GM21367 (cell line): ENCODE measurements at regions not wholly inside any gene's neighbourhood (a gene's known extent, or its start where the extent isn't known, plus 50 kb on each side); places are given as distances from the start of the nearest gene placed in this dataset.
"Not testable (repeated sequence)": the region's sequence is repeated elsewhere in the genome, so short reads cannot be mapped to it uniquely, and the experiment has no call there.

Experiments used
- ATAC-seq: cut with Tn5 transposase; IDR thresholded peaks from one replicate; pipeline ENCODE4 v1.9.1; 2021; ENCODE audit not compliant: unreplicated experiment

DNA sequence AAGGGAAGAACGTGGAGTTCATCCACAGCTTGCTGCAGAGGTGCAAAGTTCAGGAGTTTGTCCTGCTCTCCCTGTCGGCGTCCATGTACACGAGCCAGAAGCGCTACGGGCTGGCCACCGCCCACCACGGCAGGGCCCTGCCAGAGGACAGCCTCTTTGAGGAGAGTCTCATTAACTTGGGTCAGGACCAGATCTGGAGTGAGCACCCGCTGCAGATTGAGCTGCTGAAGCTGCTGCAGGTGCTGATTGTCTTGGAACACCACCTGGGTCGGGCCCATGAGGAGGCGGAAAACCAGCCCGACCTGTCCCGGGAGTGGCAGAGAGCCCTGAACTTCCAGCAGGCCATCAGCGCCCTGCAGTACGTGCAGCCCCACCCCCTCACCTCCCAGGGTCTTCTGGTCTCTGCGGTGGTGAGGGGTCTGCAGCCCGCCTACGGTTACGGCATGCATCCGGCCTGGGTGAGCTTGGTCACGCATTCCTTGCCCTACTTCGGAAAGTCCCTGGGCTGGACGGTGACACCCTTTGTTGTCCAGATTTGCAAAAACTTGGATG lies 73.8 kb upstream of the MORC3 start:
- no peak for ATAC-seq

DNA sequence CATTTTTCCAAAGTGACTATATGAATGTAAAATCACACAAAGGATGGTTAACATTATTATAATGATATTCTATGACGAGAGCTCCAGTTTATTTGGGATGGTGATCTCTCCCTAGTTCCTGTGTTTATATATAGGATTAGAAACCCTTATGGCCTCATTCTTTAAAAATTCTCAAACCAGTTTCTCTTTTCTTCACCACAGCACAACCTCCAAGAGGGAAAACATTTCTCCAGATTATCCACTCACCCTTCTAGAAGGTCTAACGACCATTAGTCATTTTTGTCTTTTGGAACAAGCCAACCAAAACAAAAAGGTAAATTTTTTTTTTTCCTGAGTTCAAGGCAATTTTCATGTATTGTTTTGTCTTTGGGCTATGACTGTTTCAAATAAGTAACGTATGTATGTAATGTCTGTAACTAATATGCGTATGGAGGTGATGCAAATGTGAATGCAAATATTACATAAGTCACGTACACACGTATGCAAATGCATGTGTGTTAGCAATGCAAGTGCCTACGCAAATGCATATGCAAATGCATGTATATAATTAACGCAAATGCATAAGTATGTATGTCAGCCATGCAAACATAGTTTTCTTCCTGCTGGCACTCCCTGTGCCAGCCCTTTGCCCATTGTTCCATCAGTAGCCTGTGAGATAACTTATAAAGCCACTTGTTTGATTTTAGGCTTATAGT lies 72.5 kb upstream of the MORC3 start:
- ATAC-seq: no peak

DNA sequence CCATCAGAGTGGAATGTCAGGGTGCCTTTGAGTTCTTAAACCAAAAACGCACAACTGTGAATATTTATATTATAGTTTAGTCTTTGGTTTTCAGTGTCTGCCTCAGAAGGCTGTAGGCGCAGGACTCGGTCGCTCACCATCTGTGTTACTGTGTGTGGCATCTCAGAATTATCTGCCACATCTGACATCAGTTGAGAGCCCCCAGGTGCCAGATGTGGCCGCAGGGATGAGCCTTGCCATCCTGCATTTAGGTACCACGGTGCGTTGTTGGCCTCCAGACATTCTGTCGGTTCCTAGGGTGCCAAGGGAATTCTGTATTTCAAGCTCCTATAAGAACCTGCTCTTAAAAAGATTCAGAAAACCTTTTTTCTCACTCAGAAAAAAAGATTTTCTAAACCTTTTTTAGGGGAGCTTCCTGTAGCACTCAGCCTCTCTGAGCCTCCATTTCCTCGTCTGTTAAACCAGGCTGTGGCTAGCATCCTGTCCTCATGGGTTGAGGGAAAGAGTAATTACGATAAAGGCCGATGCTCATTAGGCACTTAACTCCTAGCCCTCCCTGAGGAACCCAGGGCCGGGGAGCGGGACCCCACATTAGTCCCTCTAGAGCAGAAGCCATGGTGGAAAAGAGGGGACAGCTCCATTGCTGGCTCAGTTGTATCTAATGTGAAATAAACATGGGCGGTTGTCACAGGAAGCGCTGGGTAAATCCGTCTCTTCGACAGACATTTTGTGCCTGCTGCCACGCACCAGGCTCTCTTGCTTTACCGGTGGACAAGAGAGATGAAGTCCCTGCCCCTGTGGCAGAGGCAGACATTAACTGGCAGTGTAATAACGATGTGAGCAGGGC lies 70.2 kb upstream of the MORC3 start:
- no peak for ATAC-seq

DNA sequence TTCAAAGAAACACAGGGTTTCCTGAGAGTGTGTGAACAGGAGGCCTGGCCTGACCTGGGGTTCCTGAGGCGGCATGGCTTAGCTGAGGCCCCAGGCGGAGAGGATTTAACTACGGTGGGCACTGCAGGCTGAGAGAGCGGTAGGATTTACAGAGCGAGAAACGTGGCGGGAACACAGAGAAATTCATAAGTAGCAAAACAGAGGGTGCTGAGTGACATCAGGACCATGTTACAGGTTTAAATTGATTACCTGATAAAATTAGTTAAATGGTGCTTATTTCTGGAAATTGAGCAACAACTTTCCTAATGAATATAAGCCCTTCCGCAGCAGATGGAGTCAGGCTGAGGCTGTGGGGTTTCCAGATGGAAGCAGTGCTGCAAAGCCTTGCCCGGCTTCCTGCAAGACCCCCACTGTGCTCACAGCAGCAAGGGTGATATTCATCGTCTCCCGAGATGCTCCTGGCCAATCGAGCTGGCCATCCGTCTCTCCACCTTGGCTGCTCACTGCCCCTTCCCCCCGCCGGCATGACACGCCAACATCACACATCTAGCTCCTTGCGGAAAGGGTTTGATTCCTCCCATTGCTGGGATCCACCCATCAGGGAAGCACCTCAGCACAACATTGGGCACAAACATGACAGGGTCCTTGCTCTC lies 69.4 kb upstream of the MORC3 start:
- ATAC-seq: no peak

DNA sequence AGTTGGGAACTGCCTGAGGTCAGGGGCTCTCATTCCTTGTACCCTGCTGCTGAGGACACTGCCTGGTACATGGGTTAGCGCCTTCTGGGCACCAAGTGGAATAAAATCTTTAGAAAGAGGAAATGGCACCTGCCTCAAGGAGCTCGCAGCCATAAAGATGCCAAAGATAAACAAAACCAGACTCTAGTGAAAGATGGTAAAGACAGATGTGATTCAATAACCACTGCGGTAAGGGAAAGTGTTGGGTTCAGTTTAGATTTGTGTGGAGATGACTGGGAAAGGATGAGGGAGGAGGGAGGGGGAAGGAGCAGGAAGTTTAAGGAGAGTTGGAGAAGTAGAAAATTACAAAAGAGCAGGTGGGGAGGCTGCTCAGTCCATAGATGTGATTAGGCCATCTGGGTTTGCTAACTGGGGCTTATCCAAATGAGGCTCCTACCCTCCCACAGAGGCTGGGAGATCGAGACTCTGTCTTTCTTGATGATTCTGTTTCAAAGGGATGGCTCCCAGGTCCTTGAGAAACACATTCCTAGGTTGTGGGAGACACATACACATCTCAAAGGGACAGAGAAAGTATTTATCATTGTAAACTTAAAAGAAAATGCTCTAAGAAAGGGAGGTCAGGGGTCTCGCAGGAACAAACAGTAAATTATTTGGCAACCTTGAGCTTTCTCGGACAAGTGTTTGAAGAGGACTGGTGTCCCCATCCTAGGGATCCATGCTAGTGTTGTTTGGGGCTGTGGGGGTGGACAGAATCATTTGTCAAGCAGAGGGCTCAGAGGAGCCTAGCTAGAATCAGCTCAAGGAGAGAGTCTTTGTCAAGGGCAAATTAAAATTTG lies 65.7 kb upstream of the MORC3 start:
- no peak for ATAC-seq

DNA sequence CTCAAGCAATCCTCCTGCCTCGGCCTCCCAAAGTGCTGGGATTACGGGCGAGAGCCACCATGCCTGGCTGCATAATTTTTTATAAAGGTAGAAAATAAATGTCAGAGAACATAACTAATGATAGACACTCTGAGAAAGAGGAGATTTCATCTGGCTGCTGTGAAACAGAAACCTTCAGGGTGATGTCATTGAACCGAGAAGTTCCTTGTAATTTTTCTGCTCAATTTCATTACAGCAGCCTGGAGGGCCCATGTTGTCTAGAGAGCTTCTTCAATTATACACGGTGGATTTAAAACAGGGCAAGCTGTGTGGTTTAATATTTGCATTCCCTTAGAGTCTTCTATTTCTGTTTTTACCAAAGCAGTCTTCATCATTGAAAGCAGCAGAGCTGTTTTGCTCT lies 64.3 kb upstream of the MORC3 start:
- peak; percentile 62 for ATAC-seq

DNA sequence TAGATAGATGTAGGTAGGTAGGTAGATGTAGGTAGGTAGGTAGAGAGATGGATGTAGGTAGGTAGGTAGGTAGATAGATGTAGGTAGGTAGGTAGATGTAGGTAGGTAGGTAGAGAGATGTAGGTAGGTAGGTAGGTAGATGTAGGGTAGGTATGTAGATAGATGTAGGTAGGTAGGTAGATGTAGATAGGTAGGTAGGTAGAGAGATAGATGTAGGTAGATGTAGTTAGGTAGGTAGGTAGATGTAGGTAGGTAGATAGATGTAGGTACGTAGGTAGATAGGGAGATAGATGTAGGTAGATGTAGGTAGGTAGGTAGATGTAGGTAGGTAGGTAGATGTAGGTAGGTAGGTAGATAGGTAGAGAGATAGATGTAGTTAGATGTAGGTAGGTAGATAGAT lies 62.3 kb upstream of the MORC3 start:
- no peak for ATAC-seq

DNA sequence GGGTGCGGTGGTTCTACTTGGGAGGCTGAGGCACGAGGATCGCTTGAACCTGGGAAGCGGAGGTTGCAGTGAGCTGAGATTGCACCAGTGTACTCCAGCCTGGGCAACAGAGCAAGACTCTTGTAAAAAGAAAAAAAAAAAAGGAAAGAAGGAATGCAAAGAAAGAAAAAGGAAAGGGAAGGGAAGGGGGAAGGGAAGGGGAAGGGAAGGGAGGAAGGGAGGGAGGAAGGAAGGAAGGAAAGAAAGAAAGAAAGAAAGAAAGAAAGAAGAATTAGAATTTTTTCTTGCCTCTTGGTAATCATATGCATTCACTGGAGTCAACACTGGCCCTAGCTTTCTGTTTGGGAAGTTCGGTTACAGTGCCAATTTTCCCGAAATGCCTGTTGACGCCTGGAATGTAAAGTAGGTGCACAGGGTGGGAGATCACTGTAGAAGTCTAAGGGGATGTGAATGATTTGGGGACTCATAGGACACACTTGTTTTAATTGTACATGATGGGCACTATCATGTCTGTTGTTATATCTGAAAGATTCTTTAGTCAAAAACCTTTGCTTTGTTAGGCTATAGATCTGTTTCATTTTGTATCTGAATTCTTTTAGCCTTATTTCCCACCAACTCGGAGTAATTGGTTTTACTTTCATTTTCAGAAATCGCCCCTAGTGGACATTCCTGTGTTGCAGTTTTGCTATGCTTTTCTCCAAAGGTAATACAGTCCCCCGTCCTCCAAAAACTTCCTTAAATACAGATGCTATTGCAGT lies 59.8 kb upstream of the MORC3 start:
- ATAC-seq: no peak

DNA sequence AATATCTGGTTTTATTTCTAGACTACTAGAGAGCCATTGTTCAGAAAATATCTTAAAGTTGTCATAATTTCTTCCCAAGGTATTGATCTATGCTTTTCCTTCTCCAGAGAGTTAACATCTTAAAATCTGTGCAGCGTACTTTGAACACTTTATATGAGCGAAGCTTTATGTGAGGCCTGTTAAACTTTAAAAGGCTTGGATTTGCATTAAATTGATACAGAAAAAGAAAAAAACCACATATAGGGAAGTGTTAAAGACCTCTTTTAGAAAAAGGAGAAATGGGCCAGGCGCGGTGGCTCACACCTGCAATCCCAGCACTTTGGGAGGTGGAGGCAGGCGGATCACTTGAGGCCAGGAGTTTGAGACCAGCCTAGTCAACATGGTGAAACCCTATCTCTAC lies 59.2 kb upstream of the MORC3 start:
- no peak for ATAC-seq

DNA sequence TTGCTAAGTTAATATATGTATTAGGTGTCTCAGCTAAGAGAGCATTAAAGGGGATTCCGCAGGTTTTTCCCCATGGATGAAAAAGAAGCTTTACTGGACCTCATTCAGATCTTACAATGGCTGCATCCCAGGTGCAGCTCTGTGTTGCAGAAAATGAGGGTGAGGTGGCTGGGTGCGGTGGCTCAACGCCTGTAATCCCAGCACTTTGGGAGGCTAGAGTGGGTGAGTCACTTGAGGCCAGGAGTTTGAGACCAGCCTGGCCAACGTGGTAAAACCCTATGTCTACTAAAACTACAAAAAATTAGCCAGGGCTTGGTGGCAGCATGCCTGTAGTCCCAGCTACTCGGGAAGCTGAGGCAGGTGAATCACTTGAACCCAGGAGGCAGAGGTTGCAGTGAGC lies 58.5 kb upstream of the MORC3 start:
- ATAC-seq: no peak

DNA sequence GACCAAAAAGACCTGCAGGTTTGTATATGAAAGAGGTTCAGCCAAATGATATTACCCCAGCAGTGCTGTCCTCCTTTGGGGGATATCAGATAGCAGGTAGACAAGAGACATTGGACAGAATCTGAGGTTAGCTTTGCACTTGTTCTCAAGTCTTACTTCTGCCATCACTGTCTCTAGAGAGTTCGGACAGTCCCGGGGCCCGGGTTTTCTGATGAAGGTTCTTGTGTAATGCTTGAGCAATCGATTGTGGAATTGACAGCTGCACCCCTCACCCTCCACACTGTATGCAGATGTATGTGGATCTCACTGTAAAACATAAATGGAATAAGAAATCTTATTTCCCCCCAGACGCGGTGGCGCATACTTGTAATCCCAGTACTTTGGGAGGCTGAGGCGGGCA lies 56.2 kb upstream of the MORC3 start:
- no peak for ATAC-seq

DNA sequence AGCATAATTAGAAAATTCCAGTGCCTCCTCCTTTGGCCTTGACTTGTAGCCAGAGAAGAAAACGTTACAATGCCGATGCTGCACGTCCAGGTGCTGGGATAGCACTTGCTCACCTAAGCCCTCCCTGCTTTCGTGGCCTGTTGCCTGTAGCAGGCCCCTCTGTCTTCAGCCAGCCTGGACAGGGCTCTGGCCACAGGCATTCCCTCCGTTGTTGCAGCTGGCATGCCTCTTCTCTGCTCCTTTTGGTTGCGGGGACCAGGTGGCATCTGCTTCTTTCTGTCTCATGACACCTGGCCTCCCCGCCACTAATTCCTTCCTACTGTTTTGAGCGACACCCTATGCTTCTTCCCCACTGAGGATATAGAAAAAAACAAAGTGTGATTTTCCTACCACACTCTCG lies 54.6 kb upstream of the MORC3 start:
- ATAC-seq: no peak

DNA sequence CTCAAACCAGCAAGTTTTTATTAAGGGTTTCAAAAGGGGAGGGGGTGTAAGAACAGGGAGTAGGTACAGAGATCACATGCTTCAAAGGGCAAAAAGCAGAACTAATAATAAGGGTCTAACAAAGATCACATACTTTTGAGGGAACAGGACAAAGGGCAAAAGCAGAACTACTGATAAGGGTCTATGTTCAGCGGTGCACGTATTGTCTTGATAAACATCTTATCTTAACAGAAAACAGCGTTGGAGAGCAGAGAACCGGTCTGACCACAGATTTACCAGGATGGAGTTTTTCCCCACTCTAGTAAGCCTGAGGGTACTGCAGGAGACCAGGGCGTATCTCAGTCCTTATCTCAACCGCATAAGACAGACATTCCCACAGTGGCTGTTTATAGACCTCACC lies 52.2 kb upstream of the MORC3 start:
- not testable (repeated sequence) for ATAC-seq

DNA sequence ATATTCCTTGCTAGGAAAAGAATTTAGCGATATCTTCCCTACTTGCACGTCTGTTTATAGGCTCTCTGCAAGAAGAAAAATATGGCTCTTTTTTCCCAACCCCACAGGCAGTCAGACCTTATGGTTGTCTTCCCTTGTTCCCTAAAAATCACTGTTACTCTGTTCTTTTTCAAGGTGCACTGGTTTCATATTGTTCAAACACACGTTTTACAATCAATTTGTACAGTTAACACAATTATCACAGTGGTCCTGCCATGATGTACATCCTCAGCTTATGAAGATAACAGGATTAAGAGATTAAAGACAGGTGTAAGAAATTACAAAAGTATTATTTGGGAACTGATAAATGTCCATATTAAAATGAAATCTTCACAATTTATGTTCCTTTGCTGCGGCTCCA lies 51.7 kb upstream of the MORC3 start:
- not testable (repeated sequence) for ATAC-seq
